ENCODE measurements at regions not wholly inside any gene's neighbourhood (a gene's known extent, or its start where the extent isn't known, plus 50 kb on each side); places are given as distances from the start of the nearest gene placed in this dataset.

- H3K27ac ChIP-seq, result no peak overlapping the region
- H3K27me3 ChIP-seq, result no peaks in the 10 kb centered on the region
- no peaks in the 10 kb centered on the region for H3K9me3 ChIP-seq
- intact Hi-C loops (cut with DNase I; ENCODE audit: low total_unique reads), result no loop called here
- 35 to 53% (median 43%) methylated on average over 3 of the region's 3 CpGs for WGBS, 5 donors
- DNase-seq, result no peak
- H3K4me3 ChIP-seq, result no peak overlapping the region
- no peaks in the 10 kb centered on the region for H3K36me3 ChIP-seq
- TF ChIP-seq CTCF (IDR thresholded peaks at IDR 0.05) (no peak), POLR2A (IDR thresholded peaks at IDR 0.05) (no peak), POLR2AphosphoS5 (IDR thresholded peaks at IDR 0.05) (no peak), EP300 (IDR thresholded peaks at IDR 0.05) (no peak)
- H3K4me1 ChIP-seq, result no peaks in the 10 kb centered on the region
These were observed 57.9 kb upstream of the PLS3 start for GRCh38 chrX:115503099-115503498.

DNA sequence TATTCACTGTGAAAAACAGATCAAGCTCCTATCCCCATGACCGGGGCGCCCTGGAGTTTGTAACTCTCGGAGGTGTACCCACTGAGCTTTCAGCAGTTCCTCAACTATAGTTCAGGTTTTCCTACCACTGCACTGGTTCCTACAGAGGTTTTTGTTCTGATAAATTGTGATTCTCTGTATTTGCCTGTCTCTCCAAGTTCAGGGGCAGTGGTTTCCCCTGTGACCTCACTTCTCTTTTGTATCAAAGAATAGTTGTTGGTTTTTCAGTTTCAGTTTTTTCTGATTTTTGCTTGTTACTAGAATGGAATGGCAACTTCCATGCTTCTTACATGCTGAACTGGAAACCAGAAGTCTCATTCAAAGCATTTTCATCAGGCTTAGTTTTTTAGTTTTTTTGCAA lies 56.8 kb upstream of the PLS3 start:
- DNase-seq, result no peak
- intact Hi-C loops (cut with DNase I; ENCODE audit: low total_unique reads), result no loop called here

More for the DNA sequence above, 56.8 kb upstream of the PLS3 start:
- Histone ChIP-seq H3K27ac (no peak overlapping the region), H3K9me3 (peaks cover 0 to 6% (median 2%) of the 10 kb centered on the region in 4 donors), H3K36me3 (no peaks in the 10 kb centered on the region), H3K4me3 (no peak overlapping the region), H3K4me1 (no peaks in the 10 kb centered on the region), H3K27me3 (no peaks in the 10 kb centered on the region)
- 64 to 86% (median 80%) methylated on average over 3 of the region's 3 CpGs for WGBS, 5 donors
- TF ChIP-seq POLR2AphosphoS5 (IDR thresholded peaks at IDR 0.05) (no peak), CTCF (IDR thresholded peaks at IDR 0.05) (no peak), EP300 (IDR thresholded peaks at IDR 0.05) (no peak), POLR2A (IDR thresholded peaks at IDR 0.05) (no peak)

Measured in stomach (tissue), 8 donors.